ENCODE measurements at regions not wholly inside any gene's neighbourhood (a gene's known extent, or its start where the extent isn't known, plus 50 kb on each side); places are given as distances from the start of the nearest gene placed in this dataset.

DNA sequence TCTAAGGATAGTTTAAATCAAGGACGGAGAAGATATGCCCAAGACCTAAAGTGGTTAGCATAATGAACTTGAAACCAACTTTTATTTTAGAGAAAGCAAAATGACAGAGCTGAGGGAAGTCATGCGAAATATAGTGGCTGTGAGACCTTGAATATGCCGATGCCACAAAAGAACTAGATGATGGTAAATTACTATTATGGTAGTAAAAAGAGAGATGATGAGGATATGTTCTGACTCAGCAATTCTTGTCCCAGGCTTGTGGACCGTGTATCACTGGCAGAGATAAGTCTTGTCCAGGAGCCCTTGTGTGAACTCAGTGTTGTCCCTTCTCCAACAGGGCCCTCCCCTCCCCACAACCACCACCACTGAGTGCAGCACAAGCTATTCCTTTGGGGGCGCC lies 1605.6 kb upstream of the TENM3 start:
- no peaks in the 10 kb centered on the region for H3K4me1 Mint-ChIP-seq
- no peaks in the 10 kb centered on the region for H3K36me3 Mint-ChIP-seq (ENCODE audit: low read depth)
- H3K27ac Mint-ChIP-seq = no peak overlapping the region
- H3K4me3 Mint-ChIP-seq = no peak overlapping the region
- peaks cover 3% of the 10 kb centered on the region for H3K9me3 Mint-ChIP-seq
- no peaks in the 10 kb centered on the region for H3K27me3 Mint-ChIP-seq
- no peak for ATAC-seq (replicated peaks)

DNA sequence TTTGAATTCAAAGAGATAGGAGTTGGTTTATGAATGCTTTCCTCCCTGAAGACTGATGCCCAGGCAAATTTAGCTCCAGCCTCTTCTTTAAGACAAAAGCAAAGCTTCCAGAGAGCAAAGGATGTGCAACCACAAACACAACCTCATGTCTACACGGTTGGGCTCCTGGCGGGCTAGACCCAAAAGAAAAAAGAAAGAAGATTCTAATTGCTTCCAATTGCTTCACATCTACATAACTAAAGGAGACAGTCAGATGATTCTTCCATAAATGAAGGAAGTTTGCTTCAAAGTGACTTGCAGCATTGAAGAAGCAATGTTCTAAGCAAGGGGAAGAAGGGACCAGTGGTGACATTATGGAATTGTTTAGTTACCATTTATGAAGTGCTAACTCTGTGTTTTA lies 1603.0 kb upstream of the TENM3 start:
- Mint-ChIP-seq H3K4me3 (no peak overlapping the region), H3K4me1 (no peaks in the 10 kb centered on the region), H3K27ac (no peak overlapping the region), H3K36me3 (ENCODE audit: low read depth) (no peaks in the 10 kb centered on the region), H3K27me3 (no peaks in the 10 kb centered on the region), H3K9me3 (peaks cover 3% of the 10 kb centered on the region)
- no peak for ATAC-seq (replicated peaks)

DNA sequence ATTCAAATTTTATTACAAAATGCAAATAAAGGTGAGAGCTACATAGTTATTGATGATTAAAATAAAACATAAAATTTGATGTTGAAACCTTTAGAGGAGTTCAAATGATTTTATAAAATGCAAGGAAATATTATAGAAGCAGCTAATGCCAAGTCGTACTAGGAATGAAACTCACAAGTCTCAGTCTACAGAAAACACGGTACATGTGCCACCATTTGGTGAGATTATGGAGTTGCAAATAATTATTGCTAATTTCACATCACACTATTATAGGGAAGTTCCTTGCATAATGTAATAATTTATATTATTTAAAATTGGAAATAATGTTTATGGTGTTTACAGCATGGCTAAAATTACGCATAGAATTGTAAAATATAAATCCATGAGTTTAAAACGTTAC lies 1601.7 kb upstream of the TENM3 start:
- no peak for ATAC-seq (replicated peaks)
- Mint-ChIP-seq H3K4me3 (no peak overlapping the region), H3K9me3 (peaks cover 3% of the 10 kb centered on the region), H3K4me1 (no peaks in the 10 kb centered on the region), H3K27ac (no peak overlapping the region), H3K36me3 (ENCODE audit: low read depth) (no peaks in the 10 kb centered on the region), H3K27me3 (no peaks in the 10 kb centered on the region)

DNA sequence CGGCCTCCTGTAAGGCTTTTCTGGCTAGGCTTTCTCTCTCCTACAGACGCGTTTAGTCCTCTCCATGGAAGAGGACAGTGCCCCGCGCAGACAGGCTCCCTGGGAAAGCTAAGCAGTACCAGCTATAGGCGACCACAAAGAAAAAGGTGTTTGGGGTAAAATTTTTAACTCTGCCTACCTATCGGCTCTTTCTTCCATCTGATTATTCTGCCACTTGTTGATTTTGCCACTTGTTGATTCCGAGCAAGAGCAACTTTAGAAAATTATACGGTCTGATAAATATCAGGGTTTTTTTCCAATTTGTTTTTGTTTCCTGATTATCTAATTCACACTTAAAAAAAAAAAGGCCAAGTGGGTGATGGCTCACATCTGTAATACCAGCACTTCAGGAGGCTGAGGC lies 1600.5 kb upstream of the TENM3 start:
- Mint-ChIP-seq H3K4me1 (no peaks in the 10 kb centered on the region), H3K9me3 (peaks cover 3% of the 10 kb centered on the region), H3K27ac (no peak overlapping the region), H3K27me3 (no peaks in the 10 kb centered on the region), H3K36me3 (ENCODE audit: low read depth) (no peaks in the 10 kb centered on the region), H3K4me3 (no peak overlapping the region)
- ATAC-seq (replicated peaks) = no peak

DNA sequence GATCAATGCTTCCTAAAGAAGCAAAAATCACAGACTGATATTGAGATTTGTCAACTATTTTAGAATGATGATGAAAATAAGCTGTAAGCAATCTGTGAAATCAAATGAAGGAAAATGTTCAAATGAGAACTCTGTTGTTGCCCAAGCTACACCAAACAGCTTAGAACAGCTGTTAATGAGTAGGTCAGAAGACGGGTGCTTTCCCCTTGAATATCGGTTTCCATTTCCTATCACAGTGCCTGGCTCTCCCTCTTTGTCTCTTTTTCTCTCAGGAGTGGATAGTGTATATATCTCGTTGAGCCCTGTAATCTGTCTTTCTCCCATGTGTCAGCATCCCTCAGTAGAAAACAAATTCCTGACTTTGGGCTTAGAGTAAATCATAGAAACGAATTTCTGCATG lies 1592.9 kb upstream of the TENM3 start:
- Mint-ChIP-seq H3K4me3 (no peak overlapping the region), H3K27me3 (no peaks in the 10 kb centered on the region), H3K9me3 (no peaks in the 10 kb centered on the region), H3K4me1 (no peaks in the 10 kb centered on the region), H3K36me3 (ENCODE audit: low read depth) (no peaks in the 10 kb centered on the region), H3K27ac (no peak overlapping the region)
- ATAC-seq (replicated peaks) = no peak

DNA sequence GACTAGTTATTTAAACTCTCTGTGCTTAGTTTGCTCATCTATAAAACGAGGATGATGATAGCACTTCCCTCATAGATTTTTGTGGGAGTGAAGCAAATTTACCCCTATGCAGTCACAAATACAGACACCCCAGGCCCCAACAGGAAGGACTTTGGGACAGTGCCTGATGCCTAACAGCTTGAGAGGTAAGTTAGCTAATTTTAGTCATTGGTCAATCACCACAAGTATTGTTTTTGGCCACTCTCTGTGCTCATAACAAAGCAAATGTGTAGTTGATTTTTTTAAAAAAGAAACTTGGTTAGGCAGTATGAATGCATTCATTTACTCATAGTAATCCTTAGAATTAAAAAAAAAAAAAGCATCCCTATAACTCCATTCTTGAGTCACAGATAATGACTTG lies 1590.7 kb upstream of the TENM3 start:
- Mint-ChIP-seq H3K27me3 (no peaks in the 10 kb centered on the region), H3K36me3 (ENCODE audit: low read depth) (no peaks in the 10 kb centered on the region), H3K27ac (no peak overlapping the region), H3K4me1 (no peaks in the 10 kb centered on the region), H3K9me3 (no peaks in the 10 kb centered on the region), H3K4me3 (no peak overlapping the region)
- no peak for ATAC-seq (replicated peaks)

DNA sequence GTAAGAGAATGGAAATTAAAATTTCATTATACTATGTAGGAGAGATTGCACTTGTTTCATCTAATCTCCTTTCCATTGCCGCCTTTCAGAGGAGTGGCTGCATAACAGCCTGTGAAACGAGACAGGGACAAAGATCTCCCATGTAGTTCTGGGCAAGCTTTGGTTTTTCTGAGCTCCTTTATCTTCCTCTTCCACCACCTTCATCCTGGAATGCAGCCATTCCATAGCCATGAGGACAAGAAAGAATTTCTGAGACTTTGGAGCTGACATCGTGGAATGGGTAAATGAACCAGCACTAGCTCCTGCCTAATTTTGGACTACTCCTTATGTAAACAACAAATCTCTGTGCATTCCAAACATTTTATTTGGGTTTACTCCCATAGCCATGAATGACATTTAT lies 1587.3 kb upstream of the TENM3 start:
- no peak overlapping the region for H3K27ac Mint-ChIP-seq
- H3K27me3 Mint-ChIP-seq = no peaks in the 10 kb centered on the region
- H3K9me3 Mint-ChIP-seq = no peaks in the 10 kb centered on the region
- no peaks in the 10 kb centered on the region for H3K4me1 Mint-ChIP-seq
- H3K36me3 Mint-ChIP-seq (ENCODE audit: low read depth) = no peaks in the 10 kb centered on the region
- ATAC-seq (replicated peaks) = no peak
- no peak overlapping the region for H3K4me3 Mint-ChIP-seq

DNA sequence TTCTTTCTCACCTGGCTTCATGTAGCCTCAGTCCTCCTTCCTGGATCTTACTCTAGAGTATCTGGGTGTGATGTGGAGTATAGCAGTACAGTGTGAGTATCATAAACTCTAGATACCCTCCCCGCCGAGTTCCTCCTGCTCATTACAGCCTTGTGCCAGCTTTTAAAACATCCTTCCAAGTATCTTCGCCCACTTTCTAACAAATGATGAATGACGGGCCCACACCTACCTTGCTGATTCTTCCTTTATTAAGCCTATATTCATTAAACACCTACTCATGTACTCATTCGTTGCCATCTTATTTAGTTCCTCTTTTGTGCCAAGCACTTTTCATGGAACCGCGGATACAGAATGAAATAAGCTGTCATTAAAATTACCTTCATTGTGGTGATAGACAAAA lies 1585.3 kb upstream of the TENM3 start:
- Mint-ChIP-seq H3K9me3 (no peaks in the 10 kb centered on the region), H3K4me3 (no peak overlapping the region), H3K27me3 (no peaks in the 10 kb centered on the region), H3K36me3 (ENCODE audit: low read depth) (no peaks in the 10 kb centered on the region), H3K27ac (no peak overlapping the region), H3K4me1 (no peaks in the 10 kb centered on the region)
- ATAC-seq (replicated peaks) = no peak

DNA sequence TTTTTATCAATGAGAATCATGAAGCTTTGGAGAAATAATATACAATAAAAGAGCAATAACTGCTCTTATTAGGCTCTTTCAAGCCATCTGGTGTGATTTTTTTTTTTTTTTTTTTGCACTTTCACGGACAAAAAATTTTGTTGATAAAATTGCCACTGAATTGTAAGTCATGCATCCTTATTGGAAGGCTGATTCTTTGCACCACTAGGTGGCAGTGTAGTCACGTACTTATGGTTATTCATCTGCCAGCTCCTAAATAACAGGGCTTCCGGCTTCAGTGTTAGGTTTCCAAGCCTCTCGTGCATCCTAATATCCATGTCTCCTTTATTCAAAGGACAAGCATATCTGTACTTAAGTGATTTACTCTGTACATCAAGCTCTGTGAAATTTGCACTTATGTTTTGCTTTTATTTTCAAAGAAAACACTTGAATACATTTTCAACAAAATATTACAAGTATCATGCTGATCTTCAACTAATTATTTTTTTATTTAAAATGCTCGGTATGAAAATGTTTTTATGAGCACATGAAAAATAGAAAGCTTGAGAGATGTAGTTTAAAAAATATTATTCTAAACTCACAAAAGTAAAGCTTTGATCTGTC lies 1578.3 kb upstream of the TENM3 start:
- ATAC-seq (replicated peaks) = peak; percentile 47
- H3K27me3 Mint-ChIP-seq = no peaks in the 10 kb centered on the region
- no peaks in the 10 kb centered on the region for H3K36me3 Mint-ChIP-seq (ENCODE audit: low read depth)
- no peaks in the 10 kb centered on the region for H3K9me3 Mint-ChIP-seq
- H3K4me3 Mint-ChIP-seq = no peak overlapping the region
- H3K4me1 Mint-ChIP-seq = no peaks in the 10 kb centered on the region
- H3K27ac Mint-ChIP-seq = no peak overlapping the region

DNA sequence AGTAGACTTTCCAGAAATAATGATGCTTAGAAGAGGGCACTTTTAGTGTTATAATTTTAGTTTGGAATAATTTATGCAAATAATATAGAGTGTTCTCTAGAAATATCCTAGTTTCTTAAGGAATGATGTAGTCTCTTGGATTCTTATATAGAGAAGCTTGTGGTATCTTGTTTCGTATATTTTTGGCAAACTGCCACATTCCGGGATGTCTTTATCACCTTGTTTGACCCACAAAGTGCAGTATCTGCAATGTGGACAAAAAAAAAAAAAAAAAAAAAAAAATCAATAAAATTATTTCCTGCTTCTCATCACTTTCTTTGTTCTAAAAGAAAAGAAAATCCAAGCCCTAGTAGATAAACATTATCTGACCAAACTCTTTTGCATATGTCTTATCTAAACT lies 1577.7 kb upstream of the TENM3 start:
- H3K4me3 Mint-ChIP-seq = no peak overlapping the region

DNA sequence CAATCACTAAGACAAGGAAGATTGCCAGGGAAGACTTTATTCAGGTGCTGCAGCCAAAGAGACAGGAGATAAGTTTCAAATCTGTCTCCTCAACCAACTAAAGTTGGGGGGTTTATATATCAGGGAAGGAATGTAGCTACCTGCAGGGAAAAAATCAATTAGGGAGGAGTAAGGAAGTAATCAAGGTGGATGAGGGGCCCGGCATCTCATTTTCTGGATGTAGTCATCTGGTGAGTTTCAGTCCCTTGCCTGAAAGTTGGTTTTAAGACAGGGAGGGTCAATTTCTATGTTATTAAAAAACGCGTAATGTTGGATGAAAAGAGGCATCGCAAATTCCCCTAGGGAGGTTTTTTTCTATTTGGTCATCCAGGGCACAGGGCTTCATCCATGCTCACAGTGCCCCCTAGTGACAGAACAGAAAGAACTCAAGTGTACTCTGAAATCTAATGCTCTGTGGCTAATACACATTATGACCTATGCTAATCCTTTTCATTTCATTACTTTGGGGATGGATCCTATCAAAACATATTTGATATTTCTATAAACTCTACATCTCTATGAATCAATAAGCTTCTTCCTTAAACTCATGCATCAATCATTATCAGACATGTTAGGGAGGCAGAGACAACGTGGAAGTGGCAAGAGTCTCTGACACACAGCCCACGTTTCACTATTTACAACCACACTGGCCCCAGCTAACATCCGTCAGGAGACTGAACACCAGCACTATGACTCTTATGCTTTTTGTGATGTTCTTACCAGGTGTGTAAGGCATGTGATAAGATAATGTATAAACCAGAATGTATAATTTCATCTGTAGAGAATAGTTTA lies 1577.0 kb upstream of the TENM3 start:
- Mint-ChIP-seq H3K27me3 (no peaks in the 10 kb centered on the region), H3K36me3 (ENCODE audit: low read depth) (no peaks in the 10 kb centered on the region), H3K27ac (no peak overlapping the region), H3K9me3 (no peaks in the 10 kb centered on the region), H3K4me1 (no peaks in the 10 kb centered on the region), H3K4me3 (no peak overlapping the region)
- no peak for ATAC-seq (replicated peaks)

More for the DNA sequence above, 1577.7 kb upstream of the TENM3 start:
- no peaks in the 10 kb centered on the region for H3K9me3 Mint-ChIP-seq
- no peak for ATAC-seq (replicated peaks)
- H3K27ac Mint-ChIP-seq = no peak overlapping the region
- H3K36me3 Mint-ChIP-seq (ENCODE audit: low read depth) = no peaks in the 10 kb centered on the region
- no peaks in the 10 kb centered on the region for H3K4me1 Mint-ChIP-seq
- H3K27me3 Mint-ChIP-seq = no peaks in the 10 kb centered on the region

DNA sequence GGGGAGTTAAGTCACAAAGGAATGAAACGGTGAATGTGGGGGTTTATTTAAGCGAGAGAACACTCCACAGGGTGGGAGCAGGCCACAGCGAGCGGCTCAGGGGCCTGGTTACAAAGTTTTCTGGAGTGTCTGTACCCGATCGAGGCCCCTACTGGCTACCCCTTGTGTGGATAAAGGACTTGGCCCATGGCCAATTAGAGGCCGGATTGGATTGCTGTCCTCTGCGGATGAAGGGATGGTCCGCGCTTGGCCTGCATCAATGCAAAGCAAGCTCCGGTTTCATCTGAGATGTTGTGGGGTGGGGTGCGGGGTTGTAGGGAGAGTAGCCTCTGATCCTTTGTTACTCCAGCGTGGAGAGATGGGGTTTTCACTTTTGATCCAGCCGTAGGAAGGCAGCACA lies 1574.5 kb upstream of the TENM3 start:
- H3K4me1 Mint-ChIP-seq = no peaks in the 10 kb centered on the region
- no peak for ATAC-seq (replicated peaks)
- no peaks in the 10 kb centered on the region for H3K9me3 Mint-ChIP-seq
- H3K27ac Mint-ChIP-seq = no peak overlapping the region
- H3K27me3 Mint-ChIP-seq = no peaks in the 10 kb centered on the region
- H3K36me3 Mint-ChIP-seq (ENCODE audit: low read depth) = no peaks in the 10 kb centered on the region
- no peak overlapping the region for H3K4me3 Mint-ChIP-seq

DNA sequence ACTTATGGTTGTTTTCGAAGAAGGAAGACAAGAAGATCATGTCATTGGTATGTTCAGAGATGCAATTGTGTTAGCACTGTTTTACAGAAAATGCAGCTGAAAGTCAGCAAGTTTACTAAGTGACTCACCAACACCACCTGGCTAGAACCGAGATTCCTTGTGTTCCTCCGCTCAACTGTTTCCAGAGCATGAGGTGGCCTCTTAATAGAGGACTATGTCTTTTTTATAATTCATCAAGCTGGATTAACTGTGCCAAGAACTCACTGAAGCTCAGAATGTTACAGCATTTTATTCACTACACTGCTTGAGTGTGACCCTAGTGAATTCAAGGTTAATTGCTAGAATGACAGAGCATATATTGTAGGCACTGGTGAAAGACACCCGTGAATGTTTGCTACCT lies 1573.5 kb upstream of the TENM3 start:
- H3K4me3 Mint-ChIP-seq = no peak overlapping the region
- no peak overlapping the region for H3K27ac Mint-ChIP-seq
- H3K4me1 Mint-ChIP-seq = no peaks in the 10 kb centered on the region
- no peaks in the 10 kb centered on the region for H3K9me3 Mint-ChIP-seq
- H3K36me3 Mint-ChIP-seq (ENCODE audit: low read depth) = no peaks in the 10 kb centered on the region
- H3K27me3 Mint-ChIP-seq = no peaks in the 10 kb centered on the region
- no peak for ATAC-seq (replicated peaks)

DNA sequence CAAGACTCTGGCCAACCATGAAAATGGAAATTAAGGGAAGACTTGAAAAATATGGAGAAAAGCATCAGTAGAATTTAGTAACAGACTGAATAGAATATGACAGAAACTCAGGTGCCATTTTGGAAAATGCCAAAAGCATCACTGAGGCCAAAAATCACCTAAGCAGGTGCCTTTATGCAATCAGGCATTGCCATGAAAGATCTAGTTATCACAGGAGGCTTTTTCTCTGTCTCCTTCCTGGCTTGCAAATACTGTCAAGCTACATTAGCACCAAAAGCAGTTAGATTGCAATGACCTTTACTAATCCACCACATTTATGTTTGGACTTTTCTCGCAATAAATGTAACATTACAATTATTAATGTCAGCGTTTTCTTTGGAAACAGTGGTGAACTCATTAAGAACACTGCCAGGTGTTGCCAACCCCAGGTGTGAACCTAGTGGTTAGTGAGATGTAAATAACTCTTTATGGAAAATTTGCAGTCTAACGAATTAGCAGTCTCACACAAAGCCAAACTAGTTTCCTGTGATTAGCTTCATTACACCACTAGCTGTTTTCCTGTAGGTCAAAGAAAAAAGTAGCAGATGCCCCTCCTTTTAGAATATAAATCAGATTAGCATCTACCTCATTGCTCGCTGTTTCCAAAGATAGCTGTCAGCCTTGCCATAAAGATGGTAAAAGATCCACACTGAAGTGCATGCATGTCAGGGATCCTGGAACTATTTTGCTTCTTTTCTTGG lies 1568.4 kb upstream of the TENM3 start:
- no peak overlapping the region for H3K4me3 Mint-ChIP-seq
- H3K9me3 Mint-ChIP-seq = peaks cover 3% of the 10 kb centered on the region
- no peak overlapping the region for H3K27ac Mint-ChIP-seq
- no peaks in the 10 kb centered on the region for H3K27me3 Mint-ChIP-seq
- no peaks in the 10 kb centered on the region for H3K4me1 Mint-ChIP-seq
- H3K36me3 Mint-ChIP-seq (ENCODE audit: low read depth) = no peaks in the 10 kb centered on the region
- no peak for ATAC-seq (replicated peaks)

DNA sequence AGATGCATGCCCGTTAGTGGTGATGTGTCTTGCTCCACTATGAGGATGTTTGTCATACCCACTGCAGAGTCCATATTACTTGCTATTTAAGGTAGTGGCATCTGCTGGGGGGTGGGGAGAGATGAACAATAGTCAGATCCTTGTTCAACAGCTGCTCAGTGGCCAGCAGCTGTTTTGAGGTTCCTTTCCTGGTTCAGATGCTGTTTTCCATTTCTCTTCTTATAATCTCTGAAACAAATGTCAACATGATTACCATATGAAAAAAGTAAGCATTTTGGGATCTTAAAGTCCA lies 1567.9 kb upstream of the TENM3 start:
- Mint-ChIP-seq H3K4me3 (no peak overlapping the region), H3K4me1 (no peaks in the 10 kb centered on the region), H3K36me3 (ENCODE audit: low read depth) (no peaks in the 10 kb centered on the region), H3K27me3 (no peaks in the 10 kb centered on the region), H3K9me3 (peaks cover 3% of the 10 kb centered on the region), H3K27ac (no peak overlapping the region)
- no peak for ATAC-seq (replicated peaks)
